K562 (cell line): ENCODE measurements at regions not wholly inside any gene's neighbourhood (a gene's known extent, or its start where the extent isn't known, plus 50 kb on each side); places are given as distances from the start of the nearest gene placed in this dataset.

Experiments used
- ATAC-seq: fragments of 200-7000 bp; cut with Tn5 transposase; 3 replicates; pipeline ENCODE4 v1.9.1; 2020; ENCODE audit warnings: moderate library complexity
- BruUV-seq: library from RNA; stranded (reverse); fragments of 400-500 nt; replicated peaks from 2 replicates; lab custom pipeline; 2021; lab: Mats Ljungman, UMichigan
- CTCF ChIA-PET: fragments of 300-600 bp; formaldehyde crosslinking; extraction: SDS; loops from one replicate; lab custom pipeline; 2021; ENCODE audit warnings: low intra/inter-chr PET ratio; lab: Yijun Ruan, JAX
- POLR2A ChIA-PET: fragments of 300-600, 350-650 bp; sonication (Branson Sonifier 250); formaldehyde crosslinking; extraction: SDS; loops from one replicate; lab custom pipeline; 2021; ENCODE audit warnings: antibody characterized with exemption, inconsistent platforms; lab: Yijun Ruan, JAX
- DNase-seq, 4 experiments: peaks; one replicate each; pipeline versions ENCODE4 v3.0.0 to v3.0.0-alpha.2; 2011 to 2018; ENCODE audit warnings: low spot score in 3 of 4, mixed read lengths in 3 of 4; ENCODE audit errors: extremely low read depth in 1 of 4
- FAIRE-seq: peaks from 2 replicates; lab custom pipeline; 2011; peaks lifted over from hg19 to GRCh38; lab: Jason Lieb, UNC
- H2AFZ ChIP-seq: 2 replicates; pipeline ENCODE4 v1.6.0; 2011; ENCODE audit warnings: low read depth, low read length, control low read depth, inconsistent platforms
- H3K27ac ChIP-seq: fragments of 200-600 bp; 3 replicates; pipeline ENCODE4 v1.8.0; 2011; ENCODE audit warnings: low read depth, mild to moderate bottlenecking, control low read depth, inconsistent platforms, low read length, moderate library complexity, mixed read lengths; ENCODE audit errors: extremely low read depth
- H3K27me3 ChIP-seq, 2 experiments: fragments of 300-600 bp in 1 of 2; 2 replicates in 1 of 2; 3 replicates in 1 of 2; pipeline versions ENCODE4 v1.6.0 to v1.8.0; 2011; ENCODE audit warnings: inconsistent platforms in 2 of 2, low read length in 2 of 2, mild to moderate bottlenecking in 1 of 2, mixed read lengths in 1 of 2, moderate library complexity in 1 of 2; ENCODE audit not compliant: control insufficient read depth in 2 of 2, insufficient read depth in 2 of 2
- H3K36me3 ChIP-seq: fragments of 300-600 bp; 3 replicates; pipeline ENCODE4 v1.8.0; 2011; ENCODE audit warnings: mild to moderate bottlenecking, low read length, inconsistent platforms; ENCODE audit not compliant: control insufficient read depth, insufficient read depth
- H3K4me1 ChIP-seq, 2 experiments: fragments of 200-600 bp in 1 of 2; replicated peaks in 1 of 2; 2 replicates in 1 of 2; 3 replicates in 1 of 2; pipeline versions ENCODE4 v1.5.1 to v1.8.0; 2011; ENCODE audit warnings: inconsistent platforms in 2 of 2, low read length in 2 of 2, mild to moderate bottlenecking in 1 of 2, mixed read lengths in 1 of 2, moderate library complexity in 1 of 2; ENCODE audit not compliant: control insufficient read depth in 2 of 2, insufficient read depth in 2 of 2
- H3K4me2 ChIP-seq: 2 replicates; pipeline ENCODE4 v1.6.1; 2011; ENCODE audit warnings: low read length, control low read depth, inconsistent platforms, mixed read lengths; ENCODE audit not compliant: insufficient read depth
- H3K4me3 ChIP-seq: fragments of 200-600 bp; sonication (generic), shearing (Covaris generic); 2 replicates; pipeline ENCODE4 v1.5.1; 2016; ENCODE audit warnings: control low read depth, inconsistent platforms
- H3K79me2 ChIP-seq: fragments of 200-600 bp; 3 replicates; pipeline ENCODE4 v1.8.0; 2011; ENCODE audit warnings: low read length, inconsistent platforms; ENCODE audit not compliant: control insufficient read depth, insufficient read depth
- H3K9ac ChIP-seq, 2 experiments: 2 replicates each; pipeline versions ENCODE4 v1.6.0 to v1.6.1; 2011; ENCODE audit warnings: low read depth in 2 of 2, low read length in 2 of 2, control low read depth in 1 of 2, inconsistent platforms in 1 of 2, mild to moderate bottlenecking in 1 of 2, mixed read lengths in 1 of 2; ENCODE audit not compliant: insufficient read depth in 1 of 2
- H3K9me1 ChIP-seq: one replicate; pipeline ENCODE4 v1.6.0; 2011; ENCODE audit warnings: inconsistent platforms, mild to moderate bottlenecking, low read length, moderate library complexity; ENCODE audit not compliant: control insufficient read depth, insufficient read depth
- H3K9me3 ChIP-seq: replicated peaks from 2 replicates; pipeline ENCODE4 v1.5.1; 2011; ENCODE audit warnings: low read depth, low read length, inconsistent platforms; ENCODE audit not compliant: control insufficient read depth, insufficient read depth
- H4K20me1 ChIP-seq: replicated peaks from 2 replicates; pipeline ENCODE4 v1.6.1; 2011; ENCODE audit warnings: low read length, inconsistent platforms, mixed read lengths; ENCODE audit not compliant: control insufficient read depth, insufficient read depth
- CREM ChIP-seq: IDR thresholded peaks from 2 replicates; pipeline ENCODE4 v1.6.1; 2014; ENCODE audit warnings: antibody characterized with exemption, low read depth
- POLR2B ChIP-seq: fragments of 450-650 bp; IDR thresholded peaks from 2 replicates; pipeline ENCODE4 v1.6.1; 2018; ENCODE audit warnings: low read depth; ENCODE audit not compliant: partially characterized antibody
- WGBS: fragments of 100-300 bp; shearing (Covaris generic); methylation state at CpG from one replicate; pipeline ENCODE4 v1.1.6; 2016; ENCODE audit warnings: low coverage, mixed read lengths; ENCODE audit not compliant: insufficient coverage; ENCODE audit errors: missing lambda C conversion rate; 5-methylcytosine and 5-hydroxymethylcytosine counted together
- in situ Hi-C: fragments of 300-500 bp; cut with MboI; formaldehyde crosslinking; loops from 4 replicates; pipeline ENCODE4 v1.15.0; 2018; ENCODE audit warnings: inconsistent platforms, mixed read lengths
- intact Hi-C: fragments of 100-400 bp; cut with micrococcal nuclease; formaldehyde crosslinking; loops from 2 replicates; pipeline ENCODE4 v1.14.2; 2022
- TF ChIP-seq, protein P1 (sequence below), 2 experiments: fragments of 450-650 bp in 1 of 2; IDR thresholded peaks; 2 replicates each; pipeline ENCODE4 v1.6.1; 2011 to 2017; ENCODE audit warnings: low read depth in 2 of 2, antibody characterized with exemption in 1 of 2, borderline replicate concordance in 1 of 2, low read length in 1 of 2, mild to moderate bottlenecking in 1 of 2, mixed read lengths in 1 of 2; ENCODE audit not compliant: control insufficient read depth in 1 of 2
- TF ChIP-seq, protein P2 (sequence below): fragments of 250-450 bp; sonication (Bioruptor Pico); IDR thresholded peaks from 2 replicates; pipeline ENCODE4 v1.5.0; 2022; ENCODE audit warnings: mild to moderate bottlenecking

DNA sequence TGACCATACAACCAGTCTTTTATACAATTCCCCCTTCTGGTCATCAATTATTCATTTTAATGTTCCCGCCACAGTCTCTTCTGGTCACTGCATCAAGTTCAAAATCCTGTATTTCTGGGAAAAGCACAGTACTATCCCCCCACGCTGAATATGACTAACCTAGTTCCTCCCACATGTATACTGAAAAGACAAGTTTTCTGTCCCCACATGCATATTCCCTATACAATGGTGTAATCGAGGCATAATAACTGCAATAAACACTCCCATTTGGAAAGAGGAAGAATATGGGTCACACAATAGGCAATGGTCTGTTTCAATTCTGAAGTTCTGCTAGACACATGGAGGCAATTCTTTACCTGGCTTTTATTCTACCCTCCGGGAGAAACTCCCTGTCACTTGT lies 344.9 kb downstream of the EFNA5 start:
- 0% methylated on average over 4 of the region's 4 CpGs for WGBS

More for the DNA sequence above, 344.9 kb downstream of the EFNA5 start:
- Histone ChIP-seq H3K27me3 (no peaks in the 10 kb centered on the region), H3K9ac (no peak overlapping the region), H3K27ac (no peak overlapping the region), H3K4me1 (no peaks in the 10 kb centered on the region), H3K4me3 (no peak overlapping the region), H4K20me1 (no peaks in the 10 kb centered on the region), H3K9me1 (no peaks in the 10 kb centered on the region), H2AFZ (no peak overlapping the region), H3K9me3 (no peaks in the 10 kb centered on the region), H3K4me2 (no peak overlapping the region), H3K79me2 (no peaks in the 10 kb centered on the region), H3K36me3 (no peaks in the 10 kb centered on the region)
- ATAC-seq (no peak), FAIRE-seq (no peak), DNase-seq (no peak)
- POLR2A ChIA-PET: interaction anchor here (0.8 kb wide), 1 partner anchor 1218 kb away, joined by 3 read pairs; no protein-coding TSS in a partner anchor
- no TSS peak for BruUV-seq
- in situ Hi-C loops: no loop called here
- CTCF ChIA-PET: no interaction called here
- intact Hi-C loops: no loop called here
- TF ChIP-seq, protein P1, sequence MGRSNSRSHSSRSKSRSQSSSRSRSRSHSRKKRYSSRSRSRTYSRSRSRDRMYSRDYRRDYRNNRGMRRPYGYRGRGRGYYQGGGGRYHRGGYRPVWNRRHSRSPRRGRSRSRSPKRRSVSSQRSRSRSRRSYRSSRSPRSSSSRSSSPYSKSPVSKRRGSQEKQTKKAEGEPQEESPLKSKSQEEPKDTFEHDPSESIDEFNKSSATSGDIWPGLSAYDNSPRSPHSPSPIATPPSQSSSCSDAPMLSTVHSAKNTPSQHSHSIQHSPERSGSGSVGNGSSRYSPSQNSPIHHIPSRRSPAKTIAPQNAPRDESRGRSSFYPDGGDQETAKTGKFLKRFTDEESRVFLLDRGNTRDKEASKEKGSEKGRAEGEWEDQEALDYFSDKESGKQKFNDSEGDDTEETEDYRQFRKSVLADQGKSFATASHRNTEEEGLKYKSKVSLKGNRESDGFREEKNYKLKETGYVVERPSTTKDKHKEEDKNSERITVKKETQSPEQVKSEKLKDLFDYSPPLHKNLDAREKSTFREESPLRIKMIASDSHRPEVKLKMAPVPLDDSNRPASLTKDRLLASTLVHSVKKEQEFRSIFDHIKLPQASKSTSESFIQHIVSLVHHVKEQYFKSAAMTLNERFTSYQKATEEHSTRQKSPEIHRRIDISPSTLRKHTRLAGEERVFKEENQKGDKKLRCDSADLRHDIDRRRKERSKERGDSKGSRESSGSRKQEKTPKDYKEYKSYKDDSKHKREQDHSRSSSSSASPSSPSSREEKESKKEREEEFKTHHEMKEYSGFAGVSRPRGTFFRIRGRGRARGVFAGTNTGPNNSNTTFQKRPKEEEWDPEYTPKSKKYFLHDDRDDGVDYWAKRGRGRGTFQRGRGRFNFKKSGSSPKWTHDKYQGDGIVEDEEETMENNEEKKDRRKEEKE (IDR thresholded peaks at IDR 0.05; ENCODE audit: borderline replicate concordance in 1 of 2, control insufficient read depth in 1 of 2, low read depth in 2 of 2, low read length in 1 of 2): no peak
- TF ChIP-seq CREM (no peak), POLR2B (no peak)
- TF ChIP-seq, protein P2, sequence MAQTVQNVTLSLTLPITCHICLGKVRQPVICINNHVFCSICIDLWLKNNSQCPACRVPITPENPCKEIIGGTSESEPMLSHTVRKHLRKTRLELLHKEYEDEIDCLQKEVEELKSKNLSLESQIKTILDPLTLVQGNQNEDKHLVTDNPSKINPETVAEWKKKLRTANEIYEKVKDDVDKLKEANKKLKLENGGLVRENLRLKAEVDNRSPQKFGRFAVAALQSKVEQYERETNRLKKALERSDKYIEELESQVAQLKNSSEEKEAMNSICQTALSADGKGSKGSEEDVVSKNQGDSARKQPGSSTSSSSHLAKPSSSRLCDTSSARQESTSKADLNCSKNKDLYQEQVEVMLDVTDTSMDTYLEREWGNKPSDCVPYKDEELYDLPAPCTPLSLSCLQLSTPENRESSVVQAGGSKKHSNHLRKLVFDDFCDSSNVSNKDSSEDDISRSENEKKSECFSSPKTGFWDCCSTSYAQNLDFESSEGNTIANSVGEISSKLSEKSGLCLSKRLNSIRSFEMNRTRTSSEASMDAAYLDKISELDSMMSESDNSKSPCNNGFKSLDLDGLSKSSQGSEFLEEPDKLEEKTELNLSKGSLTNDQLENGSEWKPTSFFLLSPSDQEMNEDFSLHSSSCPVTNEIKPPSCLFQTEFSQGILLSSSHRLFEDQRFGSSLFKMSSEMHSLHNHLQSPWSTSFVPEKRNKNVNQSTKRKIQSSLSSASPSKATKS (CRISPR knock-in tag): no peak
